ENCODE measurements at regions not wholly inside any gene's neighbourhood (a gene's known extent, or its start where the extent isn't known, plus 50 kb on each side); places are given as distances from the start of the nearest gene placed in this dataset.

- TF ChIP-seq NFIC (IDR thresholded peaks at IDR 0.05) (no peak), EGR1 (IDR thresholded peaks at IDR 0.05) (no peak), USF1 (IDR thresholded peaks at IDR 0.05) (no peak), CREB1 (IDR thresholded peaks at IDR 0.05; ENCODE audit: low read depth) (no peak)
Measured at GRCh38 chr5:103755974-103756373, 193.4 kb upstream of the NUDT12 start.

- TF ChIP-seq CEBPB (IDR thresholded peaks at IDR 0.05) (no peak), RAD21 (IDR thresholded peaks at IDR 0.05; ENCODE audit: low read depth) (no peak), TAF1 (IDR thresholded peaks at IDR 0.05; ENCODE audit: low read depth) (no peak), NFIC (IDR thresholded peaks at IDR 0.05) (no peak), USF1 (IDR thresholded peaks at IDR 0.05) (no peak)
Measured at GRCh38 chr5:103745353-103746065, 182.9 kb upstream of the NUDT12 start.

GRCh38 chr5:103744159-103744558, 181.6 kb upstream of the NUDT12 start:
- TF ChIP-seq CREB1 (IDR thresholded peaks at IDR 0.05; ENCODE audit: low read depth) (no peak), REST (IDR thresholded peaks at IDR 0.05; ENCODE audit: low read depth) (no peak), YY1 (IDR thresholded peaks at IDR 0.05; ENCODE audit: low read depth) (no peak), FOXM1 (IDR thresholded peaks at IDR 0.05; ENCODE audit: borderline replicate concordance, low read depth) (peak; percentile 68; the same call in 1 of the 2 replicates), CEBPB (IDR thresholded peaks at IDR 0.05) (peak; percentile 52; the same call in 1 of the 2 replicates), EP300 (IDR thresholded peaks at IDR 0.05; ENCODE audit: borderline replicate concordance) (peak; percentile 78; the same call in 1 of the 2 replicates), TEAD4 (IDR thresholded peaks at IDR 0.05) (peak; percentile 69), ZBTB7A (IDR thresholded peaks at IDR 0.05; ENCODE audit: low read depth) (no peak), RAD21 (IDR thresholded peaks at IDR 0.05; ENCODE audit: low read depth) (no peak), MAX (IDR thresholded peaks at IDR 0.05) (peak; percentile 28; the same call in 1 of the 2 replicates), EGR1 (IDR thresholded peaks at IDR 0.05) (no peak), USF1 (IDR thresholded peaks at IDR 0.05) (no peak), NFIC (IDR thresholded peaks at IDR 0.05) (peak; percentile 98), TAF1 (IDR thresholded peaks at IDR 0.05; ENCODE audit: low read depth) (no peak), TCF12 (IDR thresholded peaks at IDR 0.05; ENCODE audit: low read depth) (peak; percentile 88)

GRCh38 chr5:103743421-103743820, 180.8 kb upstream of the NUDT12 start:
- TF ChIP-seq REST (IDR thresholded peaks at IDR 0.05; ENCODE audit: low read depth), result no peak

GRCh38 chr5:103741984-103742383, 179.4 kb upstream of the NUDT12 start:
- TF ChIP-seq NFIC (IDR thresholded peaks at IDR 0.05) (peak; percentile 69), CREB1 (IDR thresholded peaks at IDR 0.05; ENCODE audit: low read depth) (no peak)

- TF ChIP-seq FOXM1 (IDR thresholded peaks at IDR 0.05; ENCODE audit: borderline replicate concordance, low read depth) (no peak), TAF1 (IDR thresholded peaks at IDR 0.05; ENCODE audit: low read depth) (no peak), ZBTB7A (IDR thresholded peaks at IDR 0.05; ENCODE audit: low read depth) (no peak), CREB1 (IDR thresholded peaks at IDR 0.05; ENCODE audit: low read depth) (no peak), RAD21 (IDR thresholded peaks at IDR 0.05; ENCODE audit: low read depth) (no peak), NFIC (IDR thresholded peaks at IDR 0.05) (no peak), TCF12 (IDR thresholded peaks at IDR 0.05; ENCODE audit: low read depth) (no peak), MAX (IDR thresholded peaks at IDR 0.05) (no peak), EP300 (IDR thresholded peaks at IDR 0.05; ENCODE audit: borderline replicate concordance) (no peak), TEAD4 (IDR thresholded peaks at IDR 0.05) (no peak), EGR1 (IDR thresholded peaks at IDR 0.05) (no peak), CEBPB (IDR thresholded peaks at IDR 0.05) (no peak), YY1 (IDR thresholded peaks at IDR 0.05; ENCODE audit: low read depth) (no peak), REST (IDR thresholded peaks at IDR 0.05; ENCODE audit: low read depth) (no peak), USF1 (IDR thresholded peaks at IDR 0.05) (no peak)
Measured at GRCh38 chr5:103724271-103724670, 161.7 kb upstream of the NUDT12 start.
